Ascending aorta (tissue), 2 donors: ENCODE measurements at regions not wholly inside any gene's neighbourhood (a gene's known extent, or its start where the extent isn't known, plus 50 kb on each side); places are given as distances from the start of the nearest gene placed in this dataset.
"Not testable (repeated sequence)": the region's sequence is repeated elsewhere in the genome, so short reads cannot be mapped to it uniquely, and the experiment has no call there.

Experiments
- DNase-seq, 2 donors: peaks; one replicate each; pipeline ENCODE4 v3.0.0-alpha.2; 2019; ENCODE audit warnings: low spot score in 2 of 2
- H3K27ac ChIP-seq, 2 donors: fragments of 200-600 bp; sonication (generic); one replicate each; pipeline ENCODE4 v1.5.1; 2016 to 2017; ENCODE audit warnings: mild to moderate bottlenecking in 1 of 2
- H3K27me3 ChIP-seq: fragments of 200-600 bp; sonication (generic); one replicate; pipeline ENCODE4 v1.5.1; 2017
- H3K36me3 ChIP-seq, 2 donors: fragments of 200-600 bp; sonication (generic); one replicate each; pipeline ENCODE4 v1.5.1; 2016
- H3K4me1 ChIP-seq, 2 donors: fragments of 200-600 bp; sonication (generic); one replicate each; pipeline ENCODE4 v1.5.1; 2016 to 2017; ENCODE audit warnings: mild to moderate bottlenecking in 1 of 2
- H3K4me3 ChIP-seq, 2 donors: fragments of 200-600 bp; sonication (generic); one replicate each; pipeline ENCODE4 v1.5.1; 2016 to 2017; ENCODE audit warnings: mild to moderate bottlenecking in 1 of 2
- H3K9me3 ChIP-seq, 2 donors: fragments of 200-600 bp; sonication (generic); one replicate each; pipeline ENCODE4 v1.5.1; 2016
- CTCF ChIP-seq, 3 experiments: fragments of 200-600 bp in 2 of 3; fragments of 450-650 bp in 1 of 3; sonication (generic) in 2 of 3; IDR thresholded peaks; one replicate each; pipeline ENCODE4 v1.5.1; 2016 to 2019; ENCODE audit warnings: antibody characterized with exemption in 3 of 3, mild to moderate bottlenecking in 1 of 3, moderate library complexity in 1 of 3
- intact Hi-C: fragments of 100-400 bp; cut with DNase I; formaldehyde crosslinking; loops from one replicate; pipeline ENCODE4 v1.15.1; 2023

GRCh38 chr7:13109201-13109600 is 421.8 kb downstream of the ARL4A start:
- H3K27me3 ChIP-seq, result no peaks in the 10 kb centered on the region
- no peak overlapping the region for H3K4me3 ChIP-seq
- intact Hi-C loops, result no loop called here
- no peak for TF ChIP-seq CTCF (IDR thresholded peaks at IDR 0.05)
- H3K36me3 ChIP-seq, result no peaks in the 10 kb centered on the region
- no peaks in the 10 kb centered on the region for H3K4me1 ChIP-seq
- no peak for DNase-seq
- H3K27ac ChIP-seq, result no peak overlapping the region
- H3K9me3 ChIP-seq, result no peaks in the 10 kb centered on the region

GRCh38 chr7:13110107-13110506 is 422.7 kb downstream of the ARL4A start:
- Histone ChIP-seq H3K36me3 (no peaks in the 10 kb centered on the region), H3K27me3 (no peaks in the 10 kb centered on the region), H3K9me3 (no peaks in the 10 kb centered on the region), H3K4me3 (no peak overlapping the region), H3K4me1 (no peaks in the 10 kb centered on the region), H3K27ac (no peak overlapping the region)
- intact Hi-C loops, result no loop called here
- no peak for TF ChIP-seq CTCF (IDR thresholded peaks at IDR 0.05)
- no peak for DNase-seq

GRCh38 chr7:13111230-13111629 is 423.8 kb downstream of the ARL4A start:
- Histone ChIP-seq H3K4me1 (no peaks in the 10 kb centered on the region), H3K9me3 (no peaks in the 10 kb centered on the region), H3K27me3 (no peaks in the 10 kb centered on the region), H3K27ac (no peak overlapping the region), H3K4me3 (no peak overlapping the region), H3K36me3 (no peaks in the 10 kb centered on the region)
- DNase-seq, result no peak
- no peak for TF ChIP-seq CTCF (IDR thresholded peaks at IDR 0.05)
- intact Hi-C loops, result no loop called here

GRCh38 chr7:13114240-13114639 is 426.8 kb downstream of the ARL4A start:
- H3K9me3 ChIP-seq, H3K36me3 ChIP-seq, H3K27me3 ChIP-seq, H3K4me3 ChIP-seq, intact Hi-C loops, H3K4me1 ChIP-seq, H3K27ac ChIP-seq, DNase-seq: not testable (repeated sequence)

GRCh38 chr7:13115157-13115772 is 427.8 kb downstream of the ARL4A start:
- TF ChIP-seq CTCF (IDR thresholded peaks at IDR 0.05), result no peak
- intact Hi-C loops, result no loop called here
- Histone ChIP-seq H3K9me3 (no peaks in the 10 kb centered on the region), H3K36me3 (no peaks in the 10 kb centered on the region), H3K4me3 (no peak overlapping the region), H3K4me1 (no peaks in the 10 kb centered on the region), H3K27me3 (no peaks in the 10 kb centered on the region), H3K27ac (no peak overlapping the region)
- no peak for DNase-seq

- intact Hi-C loops, result no loop called here
- Histone ChIP-seq H3K4me3 (no peak overlapping the region), H3K9me3 (no peaks in the 10 kb centered on the region), H3K27me3 (no peaks in the 10 kb centered on the region), H3K36me3 (no peaks in the 10 kb centered on the region), H3K27ac (no peak overlapping the region), H3K4me1 (no peaks in the 10 kb centered on the region)
- DNase-seq, result no peak
- TF ChIP-seq CTCF (IDR thresholded peaks at IDR 0.05), result no peak
Observed at GRCh38 chr7:13115855-13116254, 428.4 kb downstream of the ARL4A start.
